SH-SY5Y (cell line): ENCODE measurements at regions not wholly inside any gene's neighbourhood (a gene's known extent, or its start where the extent isn't known, plus 50 kb on each side); places are given as distances from the start of the nearest gene placed in this dataset.

Experiments used
- GATA2 ChIP-seq: IDR thresholded peaks from 2 replicates; pipeline ENCODE4 v1.6.1; 2011; ENCODE audit warnings: mild to moderate bottlenecking, low read depth, low read length
- GATA3 ChIP-seq: IDR thresholded peaks from 2 replicates; pipeline ENCODE4 v1.6.1; 2011; ENCODE audit warnings: low read depth, mild to moderate bottlenecking, low read length, moderate library complexity

DNA sequence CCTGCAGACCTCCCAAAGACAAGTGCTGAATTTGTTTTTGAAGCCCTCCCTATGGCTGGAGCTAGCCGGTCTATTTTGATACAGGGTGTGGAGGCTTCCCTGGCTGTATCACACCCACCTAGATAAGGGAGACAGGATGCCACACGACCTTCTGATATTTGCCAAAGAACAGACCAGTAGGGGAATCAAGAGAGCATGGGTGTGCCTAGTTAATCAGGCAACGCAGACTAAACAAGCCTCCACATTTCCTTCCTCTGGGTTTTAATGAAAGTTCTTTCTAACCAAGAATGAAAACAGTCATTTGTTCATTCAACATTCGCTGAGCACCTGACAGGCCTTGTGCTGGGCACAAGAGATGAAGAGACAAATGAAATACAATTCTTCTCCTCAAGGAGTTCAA, 446.8 kb downstream of the PLPP3 start:
- TF ChIP-seq GATA3 (no peak), GATA2 (no peak)
